ENCODE measurements at regions not wholly inside any gene's neighbourhood (a gene's known extent, or its start where the extent isn't known, plus 50 kb on each side); places are given as distances from the start of the nearest gene placed in this dataset.

DNA sequence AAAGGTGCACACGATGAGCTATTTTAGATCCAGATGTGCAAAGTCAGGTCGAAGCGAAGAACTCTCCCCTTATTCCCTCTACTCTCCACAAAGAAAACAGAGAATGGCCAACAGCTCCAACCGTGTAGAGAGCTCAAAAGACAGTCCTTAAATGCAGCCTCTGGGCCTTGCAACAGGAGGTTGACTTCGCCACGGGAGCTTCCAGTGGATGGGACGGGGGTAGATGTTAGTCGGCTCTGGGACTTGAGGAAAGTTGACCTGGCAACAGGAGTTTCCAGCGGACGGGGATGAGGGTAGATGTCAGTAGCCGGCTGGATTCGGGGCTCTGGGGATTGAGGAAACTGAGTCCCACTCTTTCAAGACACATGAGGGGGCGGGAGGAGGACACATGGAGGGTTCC is 450.4 kb downstream of the BRD1 start:
- intact Hi-C loops (cut with DNase I), result no loop called here
- H3K9me3 ChIP-seq, result no peaks in the 10 kb centered on the region
- ATAC-seq (no peak), DNase-seq (no peak)
- H3K4me1 ChIP-seq, result no peaks in the 10 kb centered on the region
- H3K27me3 ChIP-seq (ENCODE audit: insufficient read depth in 3 of 3, low read length in 2 of 3), result peaks cover 0 to 8% (median 0%) of the 10 kb centered on the region in 3 donors
- H3K36me3 ChIP-seq (ENCODE audit: insufficient read depth in 1 of 2, low read depth in 1 of 2), result no peaks in the 10 kb centered on the region
- no peak overlapping the region for H3K27ac ChIP-seq
- WGBS, 3 donors, result 79 to 83% (median 81%) methylated on average over 13 of the region's 13 CpGs
- TF ChIP-seq, protein P1, sequence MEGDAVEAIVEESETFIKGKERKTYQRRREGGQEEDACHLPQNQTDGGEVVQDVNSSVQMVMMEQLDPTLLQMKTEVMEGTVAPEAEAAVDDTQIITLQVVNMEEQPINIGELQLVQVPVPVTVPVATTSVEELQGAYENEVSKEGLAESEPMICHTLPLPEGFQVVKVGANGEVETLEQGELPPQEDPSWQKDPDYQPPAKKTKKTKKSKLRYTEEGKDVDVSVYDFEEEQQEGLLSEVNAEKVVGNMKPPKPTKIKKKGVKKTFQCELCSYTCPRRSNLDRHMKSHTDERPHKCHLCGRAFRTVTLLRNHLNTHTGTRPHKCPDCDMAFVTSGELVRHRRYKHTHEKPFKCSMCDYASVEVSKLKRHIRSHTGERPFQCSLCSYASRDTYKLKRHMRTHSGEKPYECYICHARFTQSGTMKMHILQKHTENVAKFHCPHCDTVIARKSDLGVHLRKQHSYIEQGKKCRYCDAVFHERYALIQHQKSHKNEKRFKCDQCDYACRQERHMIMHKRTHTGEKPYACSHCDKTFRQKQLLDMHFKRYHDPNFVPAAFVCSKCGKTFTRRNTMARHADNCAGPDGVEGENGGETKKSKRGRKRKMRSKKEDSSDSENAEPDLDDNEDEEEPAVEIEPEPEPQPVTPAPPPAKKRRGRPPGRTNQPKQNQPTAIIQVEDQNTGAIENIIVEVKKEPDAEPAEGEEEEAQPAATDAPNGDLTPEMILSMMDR (IDR thresholded peaks at IDR 0.05), result no peak
- no peak overlapping the region for H3K4me3 ChIP-seq

DNA sequence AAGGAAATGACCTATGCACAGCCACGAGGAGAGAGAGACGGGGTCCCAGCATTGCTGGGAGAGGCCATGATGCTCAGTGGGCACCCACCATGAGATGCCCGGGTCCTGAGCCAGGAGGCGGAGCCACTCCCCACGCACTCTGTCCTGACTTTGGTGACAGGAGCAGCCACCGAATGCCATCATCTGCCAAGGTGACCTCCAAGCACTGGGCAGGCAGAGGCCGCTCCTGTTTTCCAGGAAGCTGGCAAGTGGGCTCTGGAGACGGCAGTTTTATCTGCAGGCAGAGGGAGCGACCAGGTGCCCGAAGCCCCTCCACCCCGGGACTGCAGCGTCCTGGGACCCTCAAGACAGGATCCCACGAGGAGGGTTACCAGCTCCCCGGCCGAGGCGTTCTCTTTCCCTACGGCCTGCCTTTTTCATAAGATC is 453.9 kb downstream of the BRD1 start:
- no peak overlapping the region for H3K27ac ChIP-seq
- ATAC-seq, result no peak
- H3K4me1 ChIP-seq, result no peaks in the 10 kb centered on the region
- TF ChIP-seq, protein P1 (IDR thresholded peaks at IDR 0.05), result no peak
- peaks cover 0 to 12% (median 0%) of the 10 kb centered on the region in 3 donors for H3K27me3 ChIP-seq (ENCODE audit: insufficient read depth in 3 of 3, low read length in 2 of 3)
- no peaks in the 10 kb centered on the region for H3K9me3 ChIP-seq
- DNase-seq, result no peak
- 71 to 78% (median 76%) methylated on average over 17 of the region's 17 CpGs for WGBS, 3 donors
- intact Hi-C loops (cut with DNase I), result no loop called here
- no peak overlapping the region for H3K4me3 ChIP-seq
- no peaks in the 10 kb centered on the region for H3K36me3 ChIP-seq (ENCODE audit: insufficient read depth in 1 of 2, low read depth in 1 of 2)

DNA sequence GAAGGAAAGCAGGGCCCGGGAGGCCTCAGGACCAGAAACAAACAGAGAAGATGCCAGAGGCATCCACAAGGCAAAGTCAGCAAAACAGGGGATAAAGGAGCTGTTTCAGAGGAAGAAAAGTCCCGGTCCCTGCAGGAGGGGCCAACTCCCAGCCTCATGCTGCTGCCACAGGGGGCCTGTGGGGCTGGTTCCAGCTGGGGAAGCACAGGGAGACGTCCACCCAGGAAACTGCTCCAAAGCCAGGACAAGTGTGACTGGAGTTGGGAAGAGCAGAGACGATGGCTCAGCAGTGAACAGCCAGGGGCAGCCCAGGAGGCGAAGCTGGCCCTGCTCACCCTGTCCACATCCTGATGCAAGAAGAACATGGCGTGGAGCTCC is 454.4 kb downstream of the BRD1 start:
- H3K4me1 ChIP-seq, result no peaks in the 10 kb centered on the region
- intact Hi-C loops (cut with DNase I), result no loop called here
- no peaks in the 10 kb centered on the region for H3K36me3 ChIP-seq (ENCODE audit: insufficient read depth in 1 of 2, low read depth in 1 of 2)
- DNase-seq (no peak), ATAC-seq (no peak)
- no peak overlapping the region for H3K27ac ChIP-seq
- H3K9me3 ChIP-seq, result no peaks in the 10 kb centered on the region
- peaks cover 0 to 18% (median 0%) of the 10 kb centered on the region in 3 donors for H3K27me3 ChIP-seq (ENCODE audit: insufficient read depth in 3 of 3, low read length in 2 of 3)
- TF ChIP-seq, protein P1 (IDR thresholded peaks at IDR 0.05), result no peak
- H3K4me3 ChIP-seq, result no peak overlapping the region
- WGBS, 3 donors, result 60 to 68% (median 66%) methylated on average over 6 of the region's 6 CpGs

DNA sequence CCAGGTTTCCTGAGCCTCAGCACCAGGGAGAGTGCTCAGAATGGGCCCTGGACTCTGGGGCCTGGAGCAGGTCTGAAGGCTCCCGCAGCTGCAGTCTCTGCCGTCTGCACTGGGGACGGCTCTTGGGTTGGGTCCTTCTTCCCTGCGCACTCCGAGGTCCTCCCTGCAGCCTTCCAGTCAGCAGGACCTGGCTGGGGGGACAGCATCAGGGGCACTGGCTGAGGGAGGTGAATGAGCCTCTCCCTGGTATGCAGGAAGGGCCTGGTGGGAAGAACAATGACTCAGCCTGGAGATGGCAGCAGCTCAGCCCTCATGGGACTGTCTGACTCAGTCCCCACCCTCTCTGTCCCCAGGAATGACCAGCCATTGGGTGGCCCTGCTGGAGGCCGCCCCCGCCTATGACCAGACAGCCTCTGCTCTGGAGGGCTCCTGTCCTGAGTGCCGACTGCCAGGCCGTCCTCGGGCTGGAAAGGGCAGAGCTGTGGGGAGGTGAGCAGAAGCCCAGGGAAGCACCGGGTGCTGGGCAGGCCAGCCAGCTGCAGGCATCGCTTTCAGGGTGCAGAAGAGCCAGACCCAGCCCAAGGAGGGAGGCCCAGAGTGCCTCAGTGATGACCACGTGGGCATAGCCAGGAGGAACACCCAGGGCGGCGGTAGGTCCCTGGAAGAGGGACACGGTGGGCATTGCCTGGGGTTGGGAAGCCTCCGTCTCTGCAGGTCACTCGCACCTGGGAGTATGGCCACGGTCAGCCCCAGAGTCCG is 455.0 kb downstream of the BRD1 start:
- no peaks in the 10 kb centered on the region for H3K4me1 ChIP-seq
- DNase-seq, result no peak
- no peaks in the 10 kb centered on the region for H3K9me3 ChIP-seq
- intact Hi-C loops (cut with DNase I), result no loop called here
- 51 to 57% (median 51%) methylated on average over 19 to 20 of the region's 20 CpGs for WGBS, 3 donors
- H3K27me3 ChIP-seq (ENCODE audit: insufficient read depth in 3 of 3, low read length in 2 of 3), result peaks cover 0 to 22% (median 0%) of the 10 kb centered on the region in 3 donors
- H3K4me3 ChIP-seq, result no peak overlapping the region
- no peak for ATAC-seq
- TF ChIP-seq, protein P1 (IDR thresholded peaks at IDR 0.05), result no peak
- H3K27ac ChIP-seq, result no peak overlapping the region
- no peaks in the 10 kb centered on the region for H3K36me3 ChIP-seq (ENCODE audit: insufficient read depth in 1 of 2, low read depth in 1 of 2)

DNA sequence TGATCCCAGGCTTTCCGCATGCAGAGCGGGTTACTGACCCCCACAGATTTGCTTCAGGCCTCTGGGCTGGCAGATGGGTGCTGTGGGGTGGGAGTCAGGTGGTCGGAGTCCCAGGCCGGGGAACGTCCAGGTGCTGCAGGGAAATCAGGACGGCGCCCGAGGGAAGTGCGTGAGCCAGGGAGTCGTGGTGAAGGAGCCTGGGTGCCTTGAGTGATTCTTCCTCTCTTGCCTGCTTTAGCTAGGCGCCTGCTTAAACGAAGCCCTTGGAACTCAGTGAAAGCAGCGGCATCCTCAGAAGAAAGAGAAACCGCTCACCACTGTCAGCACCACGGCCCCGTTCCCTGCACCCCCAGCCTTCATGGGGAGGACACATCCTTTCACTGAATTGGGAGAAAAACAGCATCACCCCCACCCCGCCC is 455.6 kb downstream of the BRD1 start:
- TF ChIP-seq, protein P1 (IDR thresholded peaks at IDR 0.05), result no peak
- H3K4me1 ChIP-seq, result no peaks in the 10 kb centered on the region
- H3K4me3 ChIP-seq, result no peak overlapping the region
- H3K36me3 ChIP-seq (ENCODE audit: insufficient read depth in 1 of 2, low read depth in 1 of 2), result no peaks in the 10 kb centered on the region
- no peak for DNase-seq
- no peak for ATAC-seq
- no peak overlapping the region for H3K27ac ChIP-seq
- H3K27me3 ChIP-seq (ENCODE audit: insufficient read depth in 3 of 3, low read length in 2 of 3), result peaks cover 0 to 22% (median 0%) of the 10 kb centered on the region in 3 donors
- 71 to 75% (median 72%) methylated on average over 17 of the region's 17 CpGs for WGBS, 3 donors
- no peaks in the 10 kb centered on the region for H3K9me3 ChIP-seq
- intact Hi-C loops (cut with DNase I), result no loop called here

All from psoas muscle (tissue), 7 donors.